PFSK-1 (cell line): ENCODE measurements at regions not wholly inside any gene's neighbourhood (a gene's known extent, or its start where the extent isn't known, plus 50 kb on each side); places are given as distances from the start of the nearest gene placed in this dataset.

ENCODE experiments used
- FOXP2 ChIP-seq: optimal IDR thresholded peaks from 2 replicates; pipeline ENCODE3; 2011; ENCODE audit warnings: borderline replicate concordance, control low read depth, inconsistent platforms; ENCODE audit not compliant: insufficient read depth; ENCODE audit errors: extremely low read length, extremely low read depth
- POLR2AphosphoS5 ChIP-seq: IDR thresholded peaks from 2 replicates; pipeline ENCODE4 v1.6.1; 2012; ENCODE audit warnings: low read depth, mild to moderate bottlenecking, control low read depth, low read length, moderate library complexity
- REST ChIP-seq, 2 experiments: IDR thresholded peaks; 2 replicates each; pipeline versions ENCODE4 v1.6.1 to v1.8.0; 2011 to 2012; ENCODE audit warnings: low read depth in 2 of 2, low read length in 2 of 2, control low read depth in 1 of 2, inconsistent platforms in 1 of 2, mild to moderate bottlenecking in 1 of 2, moderate library complexity in 1 of 2; ENCODE audit not compliant: insufficient read depth in 1 of 2
- TAF1 ChIP-seq: IDR thresholded peaks from 2 replicates; pipeline ENCODE4 v1.6.1; 2012; ENCODE audit warnings: low read length, control low read depth, borderline replicate concordance; ENCODE audit not compliant: insufficient read depth

GRCh38 chr1:81126989-81127581, 673.6 kb upstream of the ADGRL2 start:
- TF ChIP-seq REST (IDR thresholded peaks at IDR 0.05; ENCODE audit: insufficient read depth in 1 of 2, low read depth in 2 of 2, low read length in 2 of 2) (no peak), POLR2AphosphoS5 (no peak), TAF1 (no peak), FOXP2 (no peak)
